ENCODE measurements at regions not wholly inside any gene's neighbourhood (a gene's known extent, or its start where the extent isn't known, plus 50 kb on each side); places are given as distances from the start of the nearest gene placed in this dataset.

DNA sequence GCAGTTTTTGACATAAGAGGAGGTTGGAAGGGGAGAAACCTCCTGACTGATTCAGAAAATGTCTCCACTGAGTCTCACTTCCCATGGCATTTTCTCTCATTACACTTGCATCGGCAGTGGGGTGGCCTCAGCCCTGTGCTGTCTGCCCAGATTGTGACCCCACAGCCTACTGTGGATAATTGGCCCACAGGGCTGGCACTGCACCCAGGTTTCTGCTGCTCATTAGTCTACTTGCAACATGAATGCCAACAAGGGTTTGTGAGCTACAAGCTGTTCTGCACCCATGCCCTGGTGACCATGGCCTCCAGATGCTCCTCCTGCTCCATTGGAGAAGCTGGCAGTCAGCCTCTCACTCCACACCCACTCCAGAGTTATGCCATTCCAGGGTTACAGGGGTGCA lies 296.0 kb downstream of the CTTN start (continued):
- TF ChIP-seq, protein P1, sequence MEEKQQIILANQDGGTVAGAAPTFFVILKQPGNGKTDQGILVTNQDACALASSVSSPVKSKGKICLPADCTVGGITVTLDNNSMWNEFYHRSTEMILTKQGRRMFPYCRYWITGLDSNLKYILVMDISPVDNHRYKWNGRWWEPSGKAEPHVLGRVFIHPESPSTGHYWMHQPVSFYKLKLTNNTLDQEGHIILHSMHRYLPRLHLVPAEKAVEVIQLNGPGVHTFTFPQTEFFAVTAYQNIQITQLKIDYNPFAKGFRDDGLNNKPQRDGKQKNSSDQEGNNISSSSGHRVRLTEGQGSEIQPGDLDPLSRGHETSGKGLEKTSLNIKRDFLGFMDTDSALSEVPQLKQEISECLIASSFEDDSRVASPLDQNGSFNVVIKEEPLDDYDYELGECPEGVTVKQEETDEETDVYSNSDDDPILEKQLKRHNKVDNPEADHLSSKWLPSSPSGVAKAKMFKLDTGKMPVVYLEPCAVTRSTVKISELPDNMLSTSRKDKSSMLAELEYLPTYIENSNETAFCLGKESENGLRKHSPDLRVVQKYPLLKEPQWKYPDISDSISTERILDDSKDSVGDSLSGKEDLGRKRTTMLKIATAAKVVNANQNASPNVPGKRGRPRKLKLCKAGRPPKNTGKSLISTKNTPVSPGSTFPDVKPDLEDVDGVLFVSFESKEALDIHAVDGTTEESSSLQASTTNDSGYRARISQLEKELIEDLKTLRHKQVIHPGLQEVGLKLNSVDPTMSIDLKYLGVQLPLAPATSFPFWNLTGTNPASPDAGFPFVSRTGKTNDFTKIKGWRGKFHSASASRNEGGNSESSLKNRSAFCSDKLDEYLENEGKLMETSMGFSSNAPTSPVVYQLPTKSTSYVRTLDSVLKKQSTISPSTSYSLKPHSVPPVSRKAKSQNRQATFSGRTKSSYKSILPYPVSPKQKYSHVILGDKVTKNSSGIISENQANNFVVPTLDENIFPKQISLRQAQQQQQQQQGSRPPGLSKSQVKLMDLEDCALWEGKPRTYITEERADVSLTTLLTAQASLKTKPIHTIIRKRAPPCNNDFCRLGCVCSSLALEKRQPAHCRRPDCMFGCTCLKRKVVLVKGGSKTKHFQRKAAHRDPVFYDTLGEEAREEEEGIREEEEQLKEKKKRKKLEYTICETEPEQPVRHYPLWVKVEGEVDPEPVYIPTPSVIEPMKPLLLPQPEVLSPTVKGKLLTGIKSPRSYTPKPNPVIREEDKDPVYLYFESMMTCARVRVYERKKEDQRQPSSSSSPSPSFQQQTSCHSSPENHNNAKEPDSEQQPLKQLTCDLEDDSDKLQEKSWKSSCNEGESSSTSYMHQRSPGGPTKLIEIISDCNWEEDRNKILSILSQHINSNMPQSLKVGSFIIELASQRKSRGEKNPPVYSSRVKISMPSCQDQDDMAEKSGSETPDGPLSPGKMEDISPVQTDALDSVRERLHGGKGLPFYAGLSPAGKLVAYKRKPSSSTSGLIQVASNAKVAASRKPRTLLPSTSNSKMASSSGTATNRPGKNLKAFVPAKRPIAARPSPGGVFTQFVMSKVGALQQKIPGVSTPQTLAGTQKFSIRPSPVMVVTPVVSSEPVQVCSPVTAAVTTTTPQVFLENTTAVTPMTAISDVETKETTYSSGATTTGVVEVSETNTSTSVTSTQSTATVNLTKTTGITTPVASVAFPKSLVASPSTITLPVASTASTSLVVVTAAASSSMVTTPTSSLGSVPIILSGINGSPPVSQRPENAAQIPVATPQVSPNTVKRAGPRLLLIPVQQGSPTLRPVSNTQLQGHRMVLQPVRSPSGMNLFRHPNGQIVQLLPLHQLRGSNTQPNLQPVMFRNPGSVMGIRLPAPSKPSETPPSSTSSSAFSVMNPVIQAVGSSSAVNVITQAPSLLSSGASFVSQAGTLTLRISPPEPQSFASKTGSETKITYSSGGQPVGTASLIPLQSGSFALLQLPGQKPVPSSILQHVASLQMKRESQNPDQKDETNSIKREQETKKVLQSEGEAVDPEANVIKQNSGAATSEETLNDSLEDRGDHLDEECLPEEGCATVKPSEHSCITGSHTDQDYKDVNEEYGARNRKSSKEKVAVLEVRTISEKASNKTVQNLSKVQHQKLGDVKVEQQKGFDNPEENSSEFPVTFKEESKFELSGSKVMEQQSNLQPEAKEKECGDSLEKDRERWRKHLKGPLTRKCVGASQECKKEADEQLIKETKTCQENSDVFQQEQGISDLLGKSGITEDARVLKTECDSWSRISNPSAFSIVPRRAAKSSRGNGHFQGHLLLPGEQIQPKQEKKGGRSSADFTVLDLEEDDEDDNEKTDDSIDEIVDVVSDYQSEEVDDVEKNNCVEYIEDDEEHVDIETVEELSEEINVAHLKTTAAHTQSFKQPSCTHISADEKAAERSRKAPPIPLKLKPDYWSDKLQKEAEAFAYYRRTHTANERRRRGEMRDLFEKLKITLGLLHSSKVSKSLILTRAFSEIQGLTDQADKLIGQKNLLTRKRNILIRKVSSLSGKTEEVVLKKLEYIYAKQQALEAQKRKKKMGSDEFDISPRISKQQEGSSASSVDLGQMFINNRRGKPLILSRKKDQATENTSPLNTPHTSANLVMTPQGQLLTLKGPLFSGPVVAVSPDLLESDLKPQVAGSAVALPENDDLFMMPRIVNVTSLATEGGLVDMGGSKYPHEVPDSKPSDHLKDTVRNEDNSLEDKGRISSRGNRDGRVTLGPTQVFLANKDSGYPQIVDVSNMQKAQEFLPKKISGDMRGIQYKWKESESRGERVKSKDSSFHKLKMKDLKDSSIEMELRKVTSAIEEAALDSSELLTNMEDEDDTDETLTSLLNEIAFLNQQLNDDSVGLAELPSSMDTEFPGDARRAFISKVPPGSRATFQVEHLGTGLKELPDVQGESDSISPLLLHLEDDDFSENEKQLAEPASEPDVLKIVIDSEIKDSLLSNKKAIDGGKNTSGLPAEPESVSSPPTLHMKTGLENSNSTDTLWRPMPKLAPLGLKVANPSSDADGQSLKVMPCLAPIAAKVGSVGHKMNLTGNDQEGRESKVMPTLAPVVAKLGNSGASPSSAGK (IDR thresholded peaks at IDR 0.05), result no peak
- TF ChIP-seq PHF20 (IDR thresholded peaks at IDR 0.05; ENCODE audit: partially characterized antibody) (no peak), DIDO1 (tag; IDR thresholded peaks at IDR 0.05; ENCODE audit: low read depth) (no peak), GATAD2A (IDR thresholded peaks at IDR 0.05) (no peak)
- TF ChIP-seq, protein P2, sequence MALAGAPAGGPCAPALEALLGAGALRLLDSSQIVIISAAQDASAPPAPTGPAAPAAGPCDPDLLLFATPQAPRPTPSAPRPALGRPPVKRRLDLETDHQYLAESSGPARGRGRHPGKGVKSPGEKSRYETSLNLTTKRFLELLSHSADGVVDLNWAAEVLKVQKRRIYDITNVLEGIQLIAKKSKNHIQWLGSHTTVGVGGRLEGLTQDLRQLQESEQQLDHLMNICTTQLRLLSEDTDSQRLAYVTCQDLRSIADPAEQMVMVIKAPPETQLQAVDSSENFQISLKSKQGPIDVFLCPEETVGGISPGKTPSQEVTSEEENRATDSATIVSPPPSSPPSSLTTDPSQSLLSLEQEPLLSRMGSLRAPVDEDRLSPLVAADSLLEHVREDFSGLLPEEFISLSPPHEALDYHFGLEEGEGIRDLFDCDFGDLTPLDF (CRISPR knock-in tag; IDR thresholded peaks at IDR 0.05), result no peak
- TF ChIP-seq, protein P3, sequence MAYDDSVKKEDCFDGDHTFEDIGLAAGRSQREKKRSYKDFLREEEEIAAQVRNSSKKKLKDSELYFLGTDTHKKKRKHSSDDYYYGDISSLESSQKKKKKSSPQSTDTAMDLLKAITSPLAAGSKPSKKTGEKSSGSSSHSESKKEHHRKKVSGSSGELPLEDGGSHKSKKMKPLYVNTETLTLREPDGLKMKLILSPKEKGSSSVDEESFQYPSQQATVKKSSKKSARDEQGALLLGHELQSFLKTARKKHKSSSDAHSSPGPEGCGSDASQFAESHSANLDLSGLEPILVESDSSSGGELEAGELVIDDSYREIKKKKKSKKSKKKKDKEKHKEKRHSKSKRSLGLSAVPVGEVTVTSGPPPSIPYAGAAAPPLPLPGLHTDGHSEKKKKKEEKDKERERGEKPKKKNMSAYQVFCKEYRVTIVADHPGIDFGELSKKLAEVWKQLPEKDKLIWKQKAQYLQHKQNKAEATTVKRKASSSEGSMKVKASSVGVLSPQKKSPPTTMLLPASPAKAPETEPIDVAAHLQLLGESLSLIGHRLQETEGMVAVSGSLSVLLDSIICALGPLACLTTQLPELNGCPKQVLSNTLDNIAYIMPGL (CRISPR knock-in tag; IDR thresholded peaks at IDR 0.05), result no peak
- TF ChIP-seq, protein P4, sequence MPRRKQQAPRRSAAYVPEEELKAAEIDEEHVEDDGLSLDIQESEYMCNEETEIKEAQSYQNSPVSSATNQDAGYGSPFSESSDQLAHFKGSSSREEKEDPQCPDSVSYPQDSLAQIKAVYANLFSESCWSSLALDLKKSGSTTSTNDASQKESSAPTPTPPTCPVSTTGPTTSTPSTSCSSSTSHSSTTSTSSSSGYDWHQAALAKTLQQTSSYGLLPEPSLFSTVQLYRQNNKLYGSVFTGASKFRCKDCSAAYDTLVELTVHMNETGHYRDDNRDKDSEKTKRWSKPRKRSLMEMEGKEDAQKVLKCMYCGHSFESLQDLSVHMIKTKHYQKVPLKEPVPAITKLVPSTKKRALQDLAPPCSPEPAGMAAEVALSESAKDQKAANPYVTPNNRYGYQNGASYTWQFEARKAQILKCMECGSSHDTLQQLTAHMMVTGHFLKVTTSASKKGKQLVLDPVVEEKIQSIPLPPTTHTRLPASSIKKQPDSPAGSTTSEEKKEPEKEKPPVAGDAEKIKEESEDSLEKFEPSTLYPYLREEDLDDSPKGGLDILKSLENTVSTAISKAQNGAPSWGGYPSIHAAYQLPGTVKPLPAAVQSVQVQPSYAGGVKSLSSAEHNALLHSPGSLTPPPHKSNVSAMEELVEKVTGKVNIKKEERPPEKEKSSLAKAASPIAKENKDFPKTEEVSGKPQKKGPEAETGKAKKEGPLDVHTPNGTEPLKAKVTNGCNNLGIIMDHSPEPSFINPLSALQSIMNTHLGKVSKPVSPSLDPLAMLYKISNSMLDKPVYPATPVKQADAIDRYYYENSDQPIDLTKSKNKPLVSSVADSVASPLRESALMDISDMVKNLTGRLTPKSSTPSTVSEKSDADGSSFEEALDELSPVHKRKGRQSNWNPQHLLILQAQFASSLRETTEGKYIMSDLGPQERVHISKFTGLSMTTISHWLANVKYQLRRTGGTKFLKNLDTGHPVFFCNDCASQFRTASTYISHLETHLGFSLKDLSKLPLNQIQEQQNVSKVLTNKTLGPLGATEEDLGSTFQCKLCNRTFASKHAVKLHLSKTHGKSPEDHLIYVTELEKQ (CRISPR knock-in tag; IDR thresholded peaks at IDR 0.05), result no peak
- TF ChIP-seq, protein P5, sequence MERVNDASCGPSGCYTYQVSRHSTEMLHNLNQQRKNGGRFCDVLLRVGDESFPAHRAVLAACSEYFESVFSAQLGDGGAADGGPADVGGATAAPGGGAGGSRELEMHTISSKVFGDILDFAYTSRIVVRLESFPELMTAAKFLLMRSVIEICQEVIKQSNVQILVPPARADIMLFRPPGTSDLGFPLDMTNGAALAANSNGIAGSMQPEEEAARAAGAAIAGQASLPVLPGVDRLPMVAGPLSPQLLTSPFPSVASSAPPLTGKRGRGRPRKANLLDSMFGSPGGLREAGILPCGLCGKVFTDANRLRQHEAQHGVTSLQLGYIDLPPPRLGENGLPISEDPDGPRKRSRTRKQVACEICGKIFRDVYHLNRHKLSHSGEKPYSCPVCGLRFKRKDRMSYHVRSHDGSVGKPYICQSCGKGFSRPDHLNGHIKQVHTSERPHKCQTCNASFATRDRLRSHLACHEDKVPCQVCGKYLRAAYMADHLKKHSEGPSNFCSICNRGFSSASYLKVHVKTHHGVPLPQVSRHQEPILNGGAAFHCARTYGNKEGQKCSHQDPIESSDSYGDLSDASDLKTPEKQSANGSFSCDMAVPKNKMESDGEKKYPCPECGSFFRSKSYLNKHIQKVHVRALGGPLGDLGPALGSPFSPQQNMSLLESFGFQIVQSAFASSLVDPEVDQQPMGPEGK (CRISPR knock-in tag; IDR thresholded peaks at IDR 0.05; ENCODE audit: borderline replicate concordance), result no peak

All from K562 (cell line).